ENCODE measurements at regions not wholly inside any gene's neighbourhood (a gene's known extent, or its start where the extent isn't known, plus 50 kb on each side); places are given as distances from the start of the nearest gene placed in this dataset.
A peak's percentile ranks its signal among the peaks of the same experiment; 100 is the strongest.
"Not testable (repeated sequence)": the region's sequence is repeated elsewhere in the genome, so short reads cannot be mapped to it uniquely, and the experiment has no call there.

- H3K27me3 ChIP-seq (replicated peaks; ENCODE audit: control insufficient read depth, insufficient read depth, low read length), result peaks cover 14% of the 10 kb centered on the region
- H3K4me3 ChIP-seq (ENCODE audit: low read length), result no peak overlapping the region
- no peak for DNase-seq (ENCODE audit: low read depth)
- H3K4me1 ChIP-seq (ENCODE audit: control insufficient read depth, insufficient read depth, low read length), result no peaks in the 10 kb centered on the region
- H3K9me3 ChIP-seq (ENCODE audit: control insufficient read depth, low read length), result peaks cover 11% of the 10 kb centered on the region
- no peak overlapping the region for H3K9ac ChIP-seq (ENCODE audit: low read length)
- no peaks in the 10 kb centered on the region for H3K36me3 ChIP-seq (ENCODE audit: control insufficient read depth, insufficient read depth, low read length, severe bottlenecking)
Measured at GRCh38 chr1:20416706-20417105, 69.3 kb downstream of the CAMK2N1 start.

GRCh38 chr1:20413776-20414140 is 72.3 kb downstream of the CAMK2N1 start:
- H3K9me3 ChIP-seq (ENCODE audit: control insufficient read depth, low read length), result no peaks in the 10 kb centered on the region
- DNase-seq (ENCODE audit: low read depth), result no peak
- H3K27me3 ChIP-seq (replicated peaks; ENCODE audit: control insufficient read depth, insufficient read depth, low read length), result peaks cover under 1% of the 10 kb centered on the region
- H3K9ac ChIP-seq (ENCODE audit: low read length), result no peak overlapping the region
- no peak overlapping the region for H3K4me3 ChIP-seq (ENCODE audit: low read length)
- H3K4me1 ChIP-seq (ENCODE audit: control insufficient read depth, insufficient read depth, low read length), result peaks cover 15% of the 10 kb centered on the region
- no peaks in the 10 kb centered on the region for H3K36me3 ChIP-seq (ENCODE audit: control insufficient read depth, insufficient read depth, low read length, severe bottlenecking)

DNA sequence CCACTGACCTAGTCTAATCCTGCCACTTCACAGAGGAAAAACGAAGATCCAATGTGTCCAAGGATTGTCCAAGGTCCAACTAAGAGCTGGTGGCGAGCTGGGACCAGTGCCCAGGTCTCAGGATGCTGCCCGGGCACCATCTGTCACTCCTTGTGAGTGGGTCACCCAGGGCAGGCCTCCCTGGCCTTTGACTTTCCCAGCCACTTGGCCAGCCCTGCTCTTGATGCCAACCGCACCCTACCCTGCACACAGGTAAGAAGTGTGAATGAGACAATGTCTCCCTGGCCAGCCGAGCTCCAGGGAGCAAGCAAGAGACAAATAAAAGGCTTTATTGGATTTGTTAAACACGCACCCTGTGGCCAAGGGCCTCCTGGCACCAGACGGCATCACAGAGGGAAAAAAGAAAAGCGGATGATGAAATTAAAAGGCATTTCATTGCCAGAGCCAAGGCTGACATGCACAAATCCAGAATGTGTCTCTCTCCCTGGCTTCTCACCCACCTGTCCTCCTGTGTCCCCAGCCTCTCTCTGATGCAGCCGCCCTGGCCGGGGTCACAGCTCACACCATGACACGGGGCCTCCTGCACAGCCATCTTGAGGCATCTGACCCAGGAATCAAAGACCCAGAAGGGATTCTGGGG is 72.8 kb downstream of the CAMK2N1 start:
- H3K4me1 ChIP-seq (ENCODE audit: control insufficient read depth, insufficient read depth, low read length), result peaks cover 15% of the 10 kb centered on the region
- H3K4me3 ChIP-seq (ENCODE audit: low read length), result no peak overlapping the region
- H3K27me3 ChIP-seq (replicated peaks; ENCODE audit: control insufficient read depth, insufficient read depth, low read length), result no peaks in the 10 kb centered on the region
- no peak overlapping the region for H3K9ac ChIP-seq (ENCODE audit: low read length)
- no peak for DNase-seq (ENCODE audit: low read depth)
- H3K9me3 ChIP-seq (ENCODE audit: control insufficient read depth, low read length), result no peaks in the 10 kb centered on the region
- H3K36me3 ChIP-seq (ENCODE audit: control insufficient read depth, insufficient read depth, low read length, severe bottlenecking), result no peaks in the 10 kb centered on the region

DNA sequence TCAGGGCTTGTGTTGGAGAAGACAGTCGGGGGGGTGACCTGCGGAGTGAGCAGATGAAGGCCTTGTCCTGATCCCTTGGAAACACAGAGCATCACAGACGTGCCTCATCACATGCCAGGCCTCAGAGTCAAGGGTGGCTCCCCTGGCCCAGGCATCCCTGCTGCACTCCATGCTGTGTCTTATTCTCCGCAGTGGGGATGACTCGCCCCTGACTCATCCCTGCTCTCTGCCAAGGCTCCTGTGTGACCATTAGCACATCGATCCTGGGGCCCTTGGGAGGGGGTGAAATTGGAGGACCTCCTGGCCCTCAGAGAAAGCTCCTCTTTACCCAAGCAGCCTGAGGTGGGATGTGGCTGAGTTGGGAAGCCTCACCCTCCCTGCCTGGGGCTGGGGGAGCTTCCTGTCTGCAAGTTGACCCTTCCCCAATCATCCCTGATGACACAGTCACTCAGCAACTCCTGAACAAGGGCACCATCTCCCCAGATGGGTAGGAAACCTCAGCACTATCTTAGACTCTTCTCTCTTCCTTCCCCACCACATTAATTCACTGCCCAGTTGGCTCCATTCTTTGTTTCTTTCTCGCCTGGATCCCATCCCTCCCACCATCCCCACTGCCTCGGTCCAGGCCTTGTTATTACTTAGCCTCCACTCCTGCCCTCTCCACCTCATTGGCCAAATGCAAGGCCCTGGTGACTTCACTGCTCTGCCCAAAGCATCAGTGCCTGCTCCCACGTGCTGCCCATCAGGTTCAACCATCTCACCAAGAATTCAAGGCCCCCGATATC is 74.6 kb downstream of the CAMK2N1 start:
- no peak overlapping the region for H3K4me3 ChIP-seq (ENCODE audit: low read length)
- H3K27me3 ChIP-seq (replicated peaks; ENCODE audit: control insufficient read depth, insufficient read depth, low read length), result no peaks in the 10 kb centered on the region
- peaks cover 15% of the 10 kb centered on the region for H3K4me1 ChIP-seq (ENCODE audit: control insufficient read depth, insufficient read depth, low read length)
- peak overlapping the region; percentile 12 for H3K9ac ChIP-seq (ENCODE audit: low read length)
- peak; percentile 69 for DNase-seq (ENCODE audit: low read depth)
- H3K36me3 ChIP-seq (ENCODE audit: control insufficient read depth, insufficient read depth, low read length, severe bottlenecking), result no peaks in the 10 kb centered on the region
- H3K9me3 ChIP-seq (ENCODE audit: control insufficient read depth, low read length), result no peaks in the 10 kb centered on the region

GRCh38 chr1:20410503-20410902 is 75.5 kb downstream of the CAMK2N1 start:
- H3K4me1 ChIP-seq (ENCODE audit: control insufficient read depth, insufficient read depth, low read length), result peaks cover 20% of the 10 kb centered on the region
- DNase-seq (ENCODE audit: low read depth), result no peak
- no peaks in the 10 kb centered on the region for H3K36me3 ChIP-seq (ENCODE audit: control insufficient read depth, insufficient read depth, low read length, severe bottlenecking)
- H3K9me3 ChIP-seq (ENCODE audit: control insufficient read depth, low read length), result no peaks in the 10 kb centered on the region
- peak overlapping the region; percentile 12 for H3K9ac ChIP-seq (ENCODE audit: low read length)
- H3K4me3 ChIP-seq (ENCODE audit: low read length), result no peak overlapping the region
- H3K27me3 ChIP-seq (replicated peaks; ENCODE audit: control insufficient read depth, insufficient read depth, low read length), result no peaks in the 10 kb centered on the region

- Histone ChIP-seq H3K9me3 (ENCODE audit: control insufficient read depth, low read length) (no peaks in the 10 kb centered on the region), H3K36me3 (ENCODE audit: control insufficient read depth, insufficient read depth, low read length, severe bottlenecking) (no peaks in the 10 kb centered on the region), H3K27me3 (replicated peaks; ENCODE audit: control insufficient read depth, insufficient read depth, low read length) (peaks cover 2% of the 10 kb centered on the region), H3K9ac (ENCODE audit: low read length) (no peak overlapping the region), H3K4me1 (ENCODE audit: control insufficient read depth, insufficient read depth, low read length) (peaks cover 20% of the 10 kb centered on the region), H3K4me3 (ENCODE audit: low read length) (no peak overlapping the region)
- DNase-seq (ENCODE audit: low read depth), result no peak
Measured at GRCh38 chr1:20409971-20410370, 76.0 kb downstream of the CAMK2N1 start.

- H3K27me3 ChIP-seq (replicated peaks; ENCODE audit: control insufficient read depth, insufficient read depth, low read length), result peaks cover 12% of the 10 kb centered on the region
- H3K4me3 ChIP-seq (ENCODE audit: low read length), result no peak overlapping the region
- H3K9me3 ChIP-seq (ENCODE audit: control insufficient read depth, low read length), result no peaks in the 10 kb centered on the region
- peaks cover 20% of the 10 kb centered on the region for H3K4me1 ChIP-seq (ENCODE audit: control insufficient read depth, insufficient read depth, low read length)
- DNase-seq (ENCODE audit: low read depth), result no peak
- H3K9ac ChIP-seq (ENCODE audit: low read length), result no peak overlapping the region
- no peaks in the 10 kb centered on the region for H3K36me3 ChIP-seq (ENCODE audit: control insufficient read depth, insufficient read depth, low read length, severe bottlenecking)
Measured at GRCh38 chr1:20409012-20409411, 77.0 kb downstream of the CAMK2N1 start.

DNA sequence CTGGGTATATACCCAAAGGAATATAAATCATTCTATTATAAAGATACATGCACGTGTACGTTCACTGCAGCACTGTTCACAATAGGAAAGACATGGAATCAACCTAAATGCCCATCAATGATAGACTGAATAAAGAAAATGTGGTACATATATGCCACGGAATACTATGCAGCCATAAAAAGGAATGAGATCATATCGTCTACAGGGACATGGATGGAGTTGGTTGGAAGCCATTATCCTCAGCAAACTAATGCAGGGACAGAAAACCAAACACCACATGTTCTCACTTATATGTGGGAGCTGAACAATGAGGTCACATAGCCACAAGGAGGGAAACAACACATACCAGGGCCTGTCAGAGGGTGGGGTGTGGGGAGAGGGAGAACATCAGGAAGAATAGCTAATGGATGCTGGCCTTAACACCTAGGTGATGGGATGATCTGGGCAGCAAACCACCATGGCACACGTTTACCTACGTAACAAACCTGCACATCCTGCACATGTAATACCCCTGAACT is 77.8 kb downstream of the CAMK2N1 start:
- not testable (repeated sequence) for H3K4me3 ChIP-seq (ENCODE audit: low read length); H3K9me3 ChIP-seq (ENCODE audit: control insufficient read depth, low read length); H3K36me3 ChIP-seq (ENCODE audit: control insufficient read depth, insufficient read depth, low read length, severe bottlenecking); H3K9ac ChIP-seq (ENCODE audit: low read length); DNase-seq (ENCODE audit: low read depth)
- peaks cover 20% of the 10 kb centered on the region for H3K4me1 ChIP-seq (ENCODE audit: control insufficient read depth, insufficient read depth, low read length)
- H3K27me3 ChIP-seq (replicated peaks; ENCODE audit: control insufficient read depth, insufficient read depth, low read length), result peaks cover 20% of the 10 kb centered on the region

- Histone ChIP-seq H3K27me3 (replicated peaks; ENCODE audit: control insufficient read depth, insufficient read depth, low read length) (peaks cover 41% of the 10 kb centered on the region), H3K9me3 (ENCODE audit: control insufficient read depth, low read length) (no peaks in the 10 kb centered on the region), H3K36me3 (ENCODE audit: control insufficient read depth, insufficient read depth, low read length, severe bottlenecking) (no peaks in the 10 kb centered on the region), H3K4me3 (ENCODE audit: low read length) (no peak overlapping the region), H3K9ac (ENCODE audit: low read length) (no peak overlapping the region), H3K4me1 (ENCODE audit: control insufficient read depth, insufficient read depth, low read length) (peaks cover 15% of the 10 kb centered on the region)
- DNase-seq (ENCODE audit: low read depth), result peak; percentile 11
Measured at GRCh38 chr1:20405893-20406604, 80.0 kb downstream of the CAMK2N1 start.

- no peak for DNase-seq (ENCODE audit: low read depth)
- Histone ChIP-seq H3K9ac (ENCODE audit: low read length) (no peak overlapping the region), H3K27me3 (replicated peaks; ENCODE audit: control insufficient read depth, insufficient read depth, low read length) (peaks cover 44% of the 10 kb centered on the region), H3K4me1 (ENCODE audit: control insufficient read depth, insufficient read depth, low read length) (peaks cover 11% of the 10 kb centered on the region), H3K4me3 (ENCODE audit: low read length) (no peak overlapping the region), H3K36me3 (ENCODE audit: control insufficient read depth, insufficient read depth, low read length, severe bottlenecking) (no peaks in the 10 kb centered on the region), H3K9me3 (ENCODE audit: control insufficient read depth, low read length) (no peaks in the 10 kb centered on the region)
Measured at GRCh38 chr1:20405051-20405754, 80.8 kb downstream of the CAMK2N1 start.

All from adipocyte (in vitro differentiated cells).